ENCODE measurements at regions not wholly inside any gene's neighbourhood (a gene's known extent, or its start where the extent isn't known, plus 50 kb on each side); places are given as distances from the start of the nearest gene placed in this dataset.

DNA sequence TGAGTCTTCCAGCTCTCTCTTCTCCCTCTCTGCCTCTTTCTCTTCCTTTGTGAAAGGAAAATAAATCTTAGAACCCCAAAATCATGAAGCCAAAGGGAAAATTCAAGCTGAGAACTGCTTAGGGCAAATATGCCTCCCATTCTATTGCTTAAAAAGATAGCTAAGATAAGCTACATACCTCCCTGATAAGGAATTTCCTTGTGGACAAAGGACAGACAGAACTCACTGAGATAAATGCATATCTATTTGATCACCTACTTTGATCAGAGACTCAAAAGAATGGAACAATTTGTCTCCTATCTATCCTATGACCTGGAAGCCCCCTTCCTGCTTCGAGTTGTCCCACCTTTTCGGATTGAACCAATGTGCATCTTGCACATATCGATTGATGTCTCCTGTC, 220.6 kb upstream of the NMUR2 start:
- no peak for DNase-seq (ENCODE audit: low read depth in 2 of 2)
- TF ChIP-seq, protein P1, sequence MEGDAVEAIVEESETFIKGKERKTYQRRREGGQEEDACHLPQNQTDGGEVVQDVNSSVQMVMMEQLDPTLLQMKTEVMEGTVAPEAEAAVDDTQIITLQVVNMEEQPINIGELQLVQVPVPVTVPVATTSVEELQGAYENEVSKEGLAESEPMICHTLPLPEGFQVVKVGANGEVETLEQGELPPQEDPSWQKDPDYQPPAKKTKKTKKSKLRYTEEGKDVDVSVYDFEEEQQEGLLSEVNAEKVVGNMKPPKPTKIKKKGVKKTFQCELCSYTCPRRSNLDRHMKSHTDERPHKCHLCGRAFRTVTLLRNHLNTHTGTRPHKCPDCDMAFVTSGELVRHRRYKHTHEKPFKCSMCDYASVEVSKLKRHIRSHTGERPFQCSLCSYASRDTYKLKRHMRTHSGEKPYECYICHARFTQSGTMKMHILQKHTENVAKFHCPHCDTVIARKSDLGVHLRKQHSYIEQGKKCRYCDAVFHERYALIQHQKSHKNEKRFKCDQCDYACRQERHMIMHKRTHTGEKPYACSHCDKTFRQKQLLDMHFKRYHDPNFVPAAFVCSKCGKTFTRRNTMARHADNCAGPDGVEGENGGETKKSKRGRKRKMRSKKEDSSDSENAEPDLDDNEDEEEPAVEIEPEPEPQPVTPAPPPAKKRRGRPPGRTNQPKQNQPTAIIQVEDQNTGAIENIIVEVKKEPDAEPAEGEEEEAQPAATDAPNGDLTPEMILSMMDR (IDR thresholded peaks at IDR 0.05; ENCODE audit: low read depth, low read length), result no peak
- no peak overlapping the region for H3K4me3 ChIP-seq (replicated peaks in 1 of 2; ENCODE audit: low read depth in 2 of 2, low read length in 2 of 2)

DNA sequence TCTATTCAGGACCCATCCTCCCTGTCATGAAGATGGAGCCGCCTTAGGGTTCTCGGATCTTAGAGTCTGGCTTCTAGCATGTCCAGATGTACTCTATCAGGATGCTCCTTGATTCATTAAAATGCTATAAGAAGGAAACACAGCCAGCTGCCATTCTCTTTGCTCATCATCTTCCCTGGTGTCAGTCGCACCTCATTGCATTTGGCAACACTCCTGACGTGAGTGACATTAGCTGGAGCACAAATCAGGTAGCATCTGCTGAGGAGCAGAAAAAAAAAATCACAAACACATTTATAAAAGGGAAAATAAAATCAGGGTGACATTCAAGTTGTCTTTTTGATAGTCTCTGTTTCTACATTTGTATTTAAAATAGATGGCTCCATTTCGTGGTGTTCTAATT, 226.1 kb upstream of the NMUR2 start:
- TF ChIP-seq, protein P1 (IDR thresholded peaks at IDR 0.05; ENCODE audit: low read depth, low read length), result no peak
- no peak for DNase-seq (ENCODE audit: low read depth in 2 of 2)

DNA sequence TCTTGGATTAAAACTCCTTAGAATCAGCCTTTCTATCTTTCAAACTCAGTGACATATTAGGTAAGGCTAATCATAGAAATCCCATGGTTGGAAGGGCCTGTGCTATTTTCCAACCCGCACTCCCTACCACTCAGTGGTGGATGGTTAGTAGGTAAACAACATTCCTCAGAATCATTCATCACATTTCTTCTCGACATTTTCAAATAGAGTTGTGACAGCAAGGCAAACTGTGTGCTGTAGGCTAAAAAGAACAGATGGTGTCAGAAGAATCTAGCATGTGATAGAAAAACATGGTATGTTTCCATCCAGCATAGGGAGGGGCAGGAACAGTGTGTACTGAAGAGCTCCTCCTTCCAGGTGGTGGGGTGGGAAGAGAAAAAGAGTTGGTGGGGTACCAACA, 227.3 kb upstream of the NMUR2 start:
- no peak overlapping the region for H3K4me3 ChIP-seq (replicated peaks in 1 of 2; ENCODE audit: low read depth in 2 of 2, low read length in 2 of 2)
- no peak for DNase-seq (ENCODE audit: low read depth in 2 of 2)
- TF ChIP-seq, protein P1 (IDR thresholded peaks at IDR 0.05; ENCODE audit: low read depth, low read length), result no peak

More for the DNA sequence above, 226.1 kb upstream of the NMUR2 start:
- H3K4me3 ChIP-seq (replicated peaks in 1 of 2; ENCODE audit: low read depth in 2 of 2, low read length in 2 of 2), result no peak overlapping the region

DNA sequence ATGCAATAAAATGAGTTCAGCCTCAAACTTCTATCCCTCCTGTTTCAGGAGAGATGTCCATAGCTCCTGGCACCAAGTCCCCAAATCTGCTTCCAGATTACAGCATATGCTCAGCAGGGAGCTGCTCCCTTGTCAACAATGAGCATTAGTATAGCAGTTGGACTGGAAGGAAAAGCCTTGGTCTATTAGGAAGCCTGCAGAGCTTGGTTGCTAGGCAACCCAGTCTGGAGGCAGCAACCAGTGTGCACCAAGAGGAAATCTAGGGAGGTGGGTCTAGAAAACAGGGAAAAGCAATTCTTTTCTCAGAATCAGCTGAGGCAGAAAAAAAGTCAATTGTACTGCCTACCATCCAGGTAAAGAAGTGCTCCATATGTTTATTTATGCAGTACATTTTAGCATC, 229.5 kb upstream of the NMUR2 start:
- no peak for DNase-seq (ENCODE audit: low read depth in 2 of 2)
- TF ChIP-seq, protein P1 (IDR thresholded peaks at IDR 0.05; ENCODE audit: low read depth, low read length), result no peak

DNA sequence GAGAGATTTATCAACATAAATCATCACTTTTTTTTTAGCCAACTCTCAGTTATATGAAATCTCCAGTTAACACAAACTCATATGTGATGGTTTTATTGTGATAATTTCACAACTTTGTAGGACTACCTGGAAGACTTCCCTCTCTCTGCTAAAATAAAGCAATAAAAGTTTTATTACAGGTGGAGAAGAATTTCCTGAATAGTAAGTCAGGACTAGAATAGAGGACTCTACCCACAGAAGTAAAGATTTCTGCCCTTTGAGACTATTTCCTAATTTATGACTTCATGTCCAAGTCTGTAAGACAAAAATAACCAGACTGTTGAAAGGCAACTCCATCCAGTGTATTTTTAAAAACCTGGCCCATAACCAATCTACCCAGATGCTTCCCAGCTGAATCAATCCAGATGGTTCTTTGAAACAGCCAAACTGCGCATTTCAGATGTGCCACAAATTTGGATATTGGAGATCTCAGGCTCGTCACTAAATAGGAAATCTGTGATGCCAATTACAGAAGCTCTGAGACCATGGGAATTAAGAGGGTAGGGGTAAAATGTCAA, 234.0 kb upstream of the NMUR2 start:
- H3K4me3 ChIP-seq (replicated peaks in 1 of 2; ENCODE audit: low read depth in 2 of 2, low read length in 2 of 2), result no peak overlapping the region
- DNase-seq (ENCODE audit: low read depth in 2 of 2), result no peak
- TF ChIP-seq, protein P1 (IDR thresholded peaks at IDR 0.05; ENCODE audit: low read depth, low read length), result no peak

More for the DNA sequence above, 229.5 kb upstream of the NMUR2 start:
- no peak overlapping the region for H3K4me3 ChIP-seq (replicated peaks in 1 of 2; ENCODE audit: low read depth in 2 of 2, low read length in 2 of 2)

DNA sequence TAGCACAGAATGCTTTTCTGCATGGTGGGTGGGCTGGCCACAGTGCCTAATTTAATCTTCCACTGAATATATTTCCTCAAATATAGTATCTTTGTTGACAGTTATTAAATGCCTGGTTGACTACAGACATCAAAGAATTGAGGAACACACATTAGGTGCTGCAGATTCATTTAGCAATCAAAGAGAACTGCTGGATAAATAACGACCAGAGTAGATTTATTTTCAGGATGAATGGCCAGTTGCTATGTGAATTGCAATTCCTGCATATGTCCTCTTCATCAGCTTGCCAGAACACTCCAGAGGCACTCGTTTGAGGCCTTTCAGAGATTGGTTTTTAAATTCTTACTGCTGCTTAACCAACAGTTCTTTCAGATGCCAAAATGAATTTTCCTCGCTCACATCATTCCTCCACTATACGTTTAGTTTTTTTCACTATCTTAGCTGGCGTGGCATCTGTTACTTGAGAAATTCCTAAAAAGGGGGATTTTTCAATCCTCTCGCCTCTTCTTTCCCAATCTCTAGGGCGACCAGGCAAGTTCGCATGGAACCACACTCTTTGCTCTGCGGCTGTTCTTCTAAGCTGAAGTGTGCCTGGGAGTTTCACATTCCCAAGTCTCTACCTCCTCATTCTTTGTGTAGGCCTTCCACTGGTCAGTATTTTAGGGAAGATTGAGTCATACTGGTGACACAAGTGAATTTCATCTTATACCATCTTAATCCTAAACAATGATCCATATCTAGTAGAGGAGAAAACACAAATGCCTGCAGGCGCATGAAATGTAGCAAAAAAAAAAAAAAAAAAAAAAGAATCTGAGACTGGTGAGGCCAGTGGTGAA, 237.1 kb upstream of the NMUR2 start:
- H3K4me3 ChIP-seq (replicated peaks in 1 of 2; ENCODE audit: low read depth in 2 of 2, low read length in 2 of 2), result no peak overlapping the region
- TF ChIP-seq, protein P1 (IDR thresholded peaks at IDR 0.05; ENCODE audit: low read depth, low read length), result no peak
- DNase-seq (ENCODE audit: low read depth in 2 of 2), result no peak
